GM20000 (cell line): ENCODE measurements at regions not wholly inside any gene's neighbourhood (a gene's known extent, or its start where the extent isn't known, plus 50 kb on each side); places are given as distances from the start of the nearest gene placed in this dataset.

Experiments
- DNase-seq: peaks from one replicate; pipeline ENCODE4 v3.0.0; 2012; ENCODE audit warnings: low spot score
- CTCF ChIP-seq: IDR thresholded peaks from 2 replicates; pipeline ENCODE4 v1.5.1; 2012; ENCODE audit warnings: mild to moderate bottlenecking, control low read depth; ENCODE audit errors: extremely low read depth, missing control alignments

- TF ChIP-seq CTCF: no peak
- DNase-seq: no peak
Measured at GRCh38 chr14:65354715-65355114, 57.8 kb upstream of the FUT8 start.

- no peak for DNase-seq
Measured at GRCh38 chr14:65356327-65356836, 56.1 kb upstream of the FUT8 start.

GRCh38 chr14:65357113-65357512 lies 55.4 kb upstream of the FUT8 start:
- DNase-seq: no peak
- no peak for TF ChIP-seq CTCF

More at GRCh38 chr14:65356327-65356836, 56.1 kb upstream of the FUT8 start:
- no peak for TF ChIP-seq CTCF

- DNase-seq: no peak
- TF ChIP-seq CTCF: no peak
Measured at GRCh38 chr14:65357689-65358088, 54.8 kb upstream of the FUT8 start.

GRCh38 chr14:65359503-65359902 lies 53.0 kb upstream of the FUT8 start:
- DNase-seq: no peak

GRCh38 chr14:65360144-65360784 lies 52.3 kb upstream of the FUT8 start:
- no peak for TF ChIP-seq CTCF
- no peak for DNase-seq

More at GRCh38 chr14:65359503-65359902, 53.0 kb upstream of the FUT8 start:
- TF ChIP-seq CTCF: no peak

- DNase-seq: no peak
- TF ChIP-seq CTCF: no peak
Measured at GRCh38 chr14:65361920-65362319, 50.6 kb upstream of the FUT8 start.
